CD8-positive, alpha-beta memory T cell (primary cell): ENCODE measurements at regions not wholly inside any gene's neighbourhood (a gene's known extent, or its start where the extent isn't known, plus 50 kb on each side); places are given as distances from the start of the nearest gene placed in this dataset.

ENCODE experiments used
- CTCF ChIA-PET: fragments of 350-600 bp; sonication (Branson Sonifier 250); formaldehyde crosslinking; loops from one replicate; lab custom pipeline; 2021; ENCODE audit warnings: antibody characterized with exemption; lab: Charles Lee
- POLR2A ChIA-PET: fragments of 350-600 bp; sonication (Branson Sonifier 250); formaldehyde crosslinking; loops from one replicate; lab custom pipeline; 2021; ENCODE audit warnings: antibody characterized with exemption; lab: Charles Lee
- DNase-seq, 5 donors: peaks; one replicate each; pipeline versions ENCODE4 v3.0.0 to v3.0.0-alpha.2; 2020 to 2022; ENCODE audit warnings: mixed read lengths in 1 of 5
- H3K27ac ChIP-seq: one replicate; pipeline ENCODE4 v1.7.0; 2013; ENCODE audit warnings: low read depth, mild to moderate bottlenecking, low read length, moderate library complexity
- H3K27me3 ChIP-seq: 2 replicates; pipeline ENCODE4 v1.7.0; 2013; ENCODE audit warnings: low read length, mild to moderate bottlenecking; ENCODE audit not compliant: insufficient read depth, poor library complexity, severe bottlenecking
- H3K36me3 ChIP-seq: 2 replicates; pipeline ENCODE4 v1.7.0; 2013; ENCODE audit warnings: mild to moderate bottlenecking, low read length, moderate library complexity; ENCODE audit not compliant: insufficient read depth
- H3K4me1 ChIP-seq: 2 replicates; pipeline ENCODE4 v1.7.0; 2013; ENCODE audit warnings: mild to moderate bottlenecking, low read length, moderate library complexity; ENCODE audit not compliant: insufficient read depth
- H3K4me3 ChIP-seq: 2 replicates; pipeline ENCODE4 v1.7.0; 2013; ENCODE audit warnings: mild to moderate bottlenecking, low read length
- H3K9me3 ChIP-seq: 2 replicates; pipeline ENCODE4 v1.7.0; 2013; ENCODE audit warnings: mild to moderate bottlenecking, low read length
- H3K27ac Mint-ChIP-seq, 8 donors: one replicate each; pipeline ENCODE4 v1.8.0; 2020 to 2021; ENCODE audit warnings: mixed read lengths in 8 of 8, mild to moderate bottlenecking in 6 of 8, inconsistent platforms in 3 of 8, moderate library complexity in 3 of 8
- H3K27me3 Mint-ChIP-seq, 2 donors: one replicate each; pipeline ENCODE4 v1.8.0; 2020 to 2021; ENCODE audit warnings: mixed read lengths in 2 of 2, mild to moderate bottlenecking in 1 of 2, moderate library complexity in 1 of 2
- H3K36me3 Mint-ChIP-seq, 3 donors: one replicate each; pipeline ENCODE4 v1.8.0; 2020 to 2021; ENCODE audit warnings: mixed read lengths in 3 of 3, inconsistent platforms in 1 of 3, mild to moderate bottlenecking in 1 of 3
- H3K4me1 Mint-ChIP-seq, 3 donors: one replicate each; pipeline ENCODE4 v1.8.0; 2020 to 2021; ENCODE audit warnings: mixed read lengths in 3 of 3, inconsistent platforms in 1 of 3, mild to moderate bottlenecking in 1 of 3
- H3K4me3 Mint-ChIP-seq, 7 donors: one replicate each; pipeline ENCODE4 v1.8.0; 2020 to 2021; ENCODE audit warnings: mixed read lengths in 7 of 7, mild to moderate bottlenecking in 6 of 7, moderate library complexity in 4 of 7, inconsistent platforms in 2 of 7
- H3K9me3 Mint-ChIP-seq, 5 donors: one replicate each; pipeline ENCODE4 v1.8.0; 2020 to 2022; ENCODE audit warnings: mixed read lengths in 5 of 5, mild to moderate bottlenecking in 3 of 5, moderate library complexity in 2 of 5, inconsistent platforms in 1 of 5

DNA sequence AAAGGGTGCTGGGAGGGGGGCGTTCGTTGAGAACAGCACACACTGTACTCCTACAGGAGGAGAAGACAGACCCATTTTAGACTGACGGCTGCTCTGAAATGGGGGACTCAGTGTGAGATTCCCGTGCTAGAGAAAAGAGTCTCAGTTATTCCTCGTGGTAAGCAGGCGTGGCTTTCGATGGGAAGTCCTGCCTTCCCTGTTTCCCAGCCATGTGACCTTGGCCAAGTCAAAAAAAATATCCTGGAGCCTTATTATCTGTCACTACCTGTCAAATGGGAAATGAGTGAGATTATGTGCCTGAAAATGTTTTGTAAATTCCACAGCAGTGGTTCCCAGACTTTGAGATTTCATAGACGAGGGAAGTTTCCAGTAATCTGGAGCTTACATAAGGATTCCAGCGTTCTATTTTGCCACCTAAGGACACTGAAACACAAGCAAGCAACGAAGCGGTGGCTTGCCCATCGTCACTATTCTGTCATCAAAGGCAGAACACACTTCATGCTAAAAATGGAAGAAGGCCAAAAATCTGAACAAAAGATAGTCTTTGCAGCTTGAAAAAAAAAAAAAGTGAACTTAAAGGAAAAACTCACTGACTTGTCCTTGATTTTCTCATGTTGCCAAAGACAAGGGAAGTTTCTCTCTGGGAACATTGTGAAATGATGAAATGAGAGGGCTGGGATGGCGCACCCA, 253.4 kb upstream of the RPL38 start:
- no peak for DNase-seq
- Mint-ChIP-seq H3K4me3 (no peak overlapping the region), H3K27me3 (peaks cover 17 to 48% of the 10 kb centered on the region in 2 donors), H3K9me3 (no peaks in the 10 kb centered on the region), H3K36me3 (no peaks in the 10 kb centered on the region), H3K4me1 (peaks cover 0 to 6% (median 5%) of the 10 kb centered on the region in 3 donors), H3K27ac (no peak overlapping the region)
- no peak overlapping the region for H3K4me3 ChIP-seq
- POLR2A ChIA-PET, result no interaction called here
- no peaks in the 10 kb centered on the region for H3K9me3 ChIP-seq
- CTCF ChIA-PET, result no interaction called here
- no peak overlapping the region for H3K27ac ChIP-seq
- no peaks in the 10 kb centered on the region for H3K27me3 ChIP-seq
- H3K4me1 ChIP-seq, result no peaks in the 10 kb centered on the region
- no peaks in the 10 kb centered on the region for H3K36me3 ChIP-seq

DNA sequence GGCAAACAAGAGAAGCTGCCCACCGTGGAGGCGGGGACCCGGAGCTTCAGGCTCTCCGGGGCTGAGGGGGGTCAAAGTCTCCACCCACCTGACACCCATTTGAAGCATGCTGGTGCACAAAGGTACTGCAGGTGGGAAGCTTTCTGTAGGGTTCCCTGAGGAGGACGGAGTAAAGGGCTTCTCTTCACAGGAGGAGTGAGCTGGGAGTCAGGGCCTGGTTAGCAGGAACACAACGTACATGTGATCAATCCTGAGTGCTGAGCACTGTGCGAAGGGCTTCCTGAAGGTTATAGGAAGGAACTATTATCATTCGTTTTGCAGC, 252.9 kb upstream of the RPL38 start:
- CTCF ChIA-PET, result no interaction called here
- peaks cover 0 to 6% (median 5%) of the 10 kb centered on the region in 3 donors for H3K4me1 Mint-ChIP-seq
- POLR2A ChIA-PET, result no interaction called here

DNA sequence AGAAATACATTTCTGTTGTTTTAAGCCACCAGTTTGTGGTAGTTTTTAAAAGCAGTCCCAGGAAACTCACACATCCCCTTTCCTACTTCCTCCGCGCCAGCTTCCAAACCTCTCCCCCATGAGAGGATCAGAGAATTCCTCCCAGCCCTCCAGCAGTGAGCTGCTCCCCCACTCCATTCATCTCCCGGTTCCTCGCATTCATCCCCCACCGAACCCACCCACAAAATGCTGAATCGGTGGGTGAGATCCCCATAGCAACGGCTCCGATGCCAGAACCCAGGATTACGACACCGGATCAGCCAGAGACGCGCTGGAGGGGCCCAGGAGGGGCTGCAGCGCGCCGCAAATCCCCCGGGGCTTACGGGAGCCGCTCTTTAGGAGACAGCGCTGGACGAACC, 251.4 kb upstream of the RPL38 start:
- Histone ChIP-seq H3K4me3 (no peak overlapping the region), H3K27me3 (no peaks in the 10 kb centered on the region), H3K36me3 (no peaks in the 10 kb centered on the region), H3K4me1 (no peaks in the 10 kb centered on the region), H3K9me3 (no peaks in the 10 kb centered on the region), H3K27ac (no peak overlapping the region)
- no peak for DNase-seq
- H3K9me3 Mint-ChIP-seq, result no peaks in the 10 kb centered on the region
- peaks cover 0 to 6% (median 5%) of the 10 kb centered on the region in 3 donors for H3K4me1 Mint-ChIP-seq
- H3K27ac Mint-ChIP-seq, result no peak overlapping the region
- no peaks in the 10 kb centered on the region for H3K36me3 Mint-ChIP-seq
- H3K4me3 Mint-ChIP-seq, result no peak overlapping the region
- ChIA-PET CTCF (no interaction called here), POLR2A (no interaction called here)
- peaks cover 23 to 44% of the 10 kb centered on the region in 2 donors for H3K27me3 Mint-ChIP-seq

More for the DNA sequence above, 252.9 kb upstream of the RPL38 start:
- Mint-ChIP-seq H3K36me3 (no peaks in the 10 kb centered on the region), H3K27me3 (peaks cover 18 to 50% of the 10 kb centered on the region in 2 donors), H3K9me3 (no peaks in the 10 kb centered on the region), H3K27ac (no peak overlapping the region), H3K4me3 (no peak overlapping the region)
- no peak for DNase-seq
- Histone ChIP-seq H3K4me1 (no peaks in the 10 kb centered on the region), H3K27ac (no peak overlapping the region), H3K36me3 (no peaks in the 10 kb centered on the region), H3K4me3 (no peak overlapping the region), H3K27me3 (no peaks in the 10 kb centered on the region), H3K9me3 (no peaks in the 10 kb centered on the region)

DNA sequence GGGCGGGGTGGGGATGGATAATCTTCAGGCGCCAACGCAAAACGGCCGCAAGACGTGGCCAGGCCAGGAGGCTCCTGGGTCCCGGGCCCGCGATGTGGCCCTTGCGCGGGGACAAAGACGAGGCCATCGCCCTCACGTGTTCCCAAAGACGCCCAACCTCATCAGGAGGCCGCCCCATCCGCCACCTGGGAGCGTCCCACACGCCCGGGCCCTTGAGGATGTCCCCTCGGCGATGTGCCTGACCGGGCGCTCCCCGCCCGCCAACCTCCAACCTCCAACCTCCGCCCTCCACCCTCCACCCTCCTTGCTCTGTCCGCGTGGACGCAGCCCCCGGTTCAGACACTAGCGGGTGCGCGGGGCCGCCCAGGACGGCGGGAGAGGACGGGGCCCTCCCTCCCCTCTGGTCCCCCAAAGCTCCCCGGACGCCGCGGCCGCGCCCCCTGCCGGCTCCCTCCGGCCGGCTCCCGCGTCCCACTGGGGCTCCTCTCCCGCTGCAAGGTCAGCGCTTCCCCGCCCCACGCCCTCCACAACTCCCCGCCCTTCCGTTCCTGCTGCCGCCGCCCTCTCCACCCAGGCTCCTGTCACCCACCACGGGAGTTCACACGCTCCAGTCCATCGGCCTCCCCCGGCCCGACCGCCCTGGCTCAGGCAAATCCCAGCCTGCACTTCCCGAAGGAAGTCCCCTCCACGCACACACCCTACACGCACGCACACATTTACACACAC, 250.8 kb upstream of the RPL38 start:
- H3K4me1 ChIP-seq, result no peaks in the 10 kb centered on the region
- Mint-ChIP-seq H3K9me3 (no peaks in the 10 kb centered on the region), H3K27me3 (peaks cover 22 to 40% of the 10 kb centered on the region in 2 donors), H3K4me1 (peaks cover 0 to 6% (median 5%) of the 10 kb centered on the region in 3 donors), H3K4me3 (no peak overlapping the region), H3K27ac (peak overlapping the region in 1 of 8 donors; percentile 12), H3K36me3 (no peaks in the 10 kb centered on the region)
- no peaks in the 10 kb centered on the region for H3K9me3 ChIP-seq
- H3K27me3 ChIP-seq, result no peaks in the 10 kb centered on the region
- peak in 1 of 5 donors; percentile 16 for DNase-seq
- ChIA-PET POLR2A (no interaction called here), CTCF (no interaction called here)
- H3K27ac ChIP-seq, result no peak overlapping the region
- H3K36me3 ChIP-seq, result no peaks in the 10 kb centered on the region
- H3K4me3 ChIP-seq, result no peak overlapping the region

DNA sequence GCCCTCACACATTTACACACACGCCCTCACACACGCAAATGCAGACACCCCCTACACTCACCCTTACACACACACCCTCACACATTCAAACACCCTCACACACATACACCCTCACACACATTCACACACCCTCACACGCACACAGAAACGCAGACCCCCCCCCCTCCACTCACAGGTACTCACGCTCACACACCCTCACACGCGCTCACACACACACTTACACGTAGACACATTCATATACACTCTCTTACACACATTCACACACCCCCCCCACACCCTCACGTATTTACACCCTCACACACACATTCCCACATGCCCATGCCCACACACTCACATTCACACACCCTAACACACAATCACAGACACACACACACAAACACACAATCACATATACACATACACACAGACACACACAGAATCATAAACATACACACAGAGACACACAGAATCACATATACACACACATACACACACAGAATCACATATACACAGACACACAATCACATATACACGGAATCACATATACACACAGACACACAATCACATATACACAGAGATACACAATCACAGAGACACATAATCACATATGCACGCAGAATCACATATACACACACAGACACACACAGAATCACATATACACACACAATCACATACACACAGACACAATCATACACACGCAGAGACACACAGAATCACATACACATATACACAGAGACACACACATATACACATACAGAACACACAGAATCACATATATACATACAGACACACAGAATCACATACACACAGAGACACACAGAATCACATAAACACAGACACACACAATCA, 250.1 kb upstream of the RPL38 start:
- peaks cover 0 to 6% (median 5%) of the 10 kb centered on the region in 3 donors for H3K4me1 Mint-ChIP-seq
- H3K27me3 Mint-ChIP-seq, result peaks cover 19 to 34% of the 10 kb centered on the region in 2 donors
- H3K36me3 ChIP-seq, result no peaks in the 10 kb centered on the region
- H3K27ac Mint-ChIP-seq, result no peak overlapping the region
- no peaks in the 10 kb centered on the region for H3K9me3 Mint-ChIP-seq
- DNase-seq, result no peak
- POLR2A ChIA-PET, result no interaction called here
- no peak overlapping the region for H3K4me3 Mint-ChIP-seq
- H3K4me1 ChIP-seq, result no peaks in the 10 kb centered on the region
- H3K36me3 Mint-ChIP-seq, result no peaks in the 10 kb centered on the region
- CTCF ChIA-PET, result no interaction called here
- H3K27ac ChIP-seq, result no peak overlapping the region
- H3K27me3 ChIP-seq, result no peaks in the 10 kb centered on the region
- H3K4me3 ChIP-seq, result no peak overlapping the region
- no peaks in the 10 kb centered on the region for H3K9me3 ChIP-seq

DNA sequence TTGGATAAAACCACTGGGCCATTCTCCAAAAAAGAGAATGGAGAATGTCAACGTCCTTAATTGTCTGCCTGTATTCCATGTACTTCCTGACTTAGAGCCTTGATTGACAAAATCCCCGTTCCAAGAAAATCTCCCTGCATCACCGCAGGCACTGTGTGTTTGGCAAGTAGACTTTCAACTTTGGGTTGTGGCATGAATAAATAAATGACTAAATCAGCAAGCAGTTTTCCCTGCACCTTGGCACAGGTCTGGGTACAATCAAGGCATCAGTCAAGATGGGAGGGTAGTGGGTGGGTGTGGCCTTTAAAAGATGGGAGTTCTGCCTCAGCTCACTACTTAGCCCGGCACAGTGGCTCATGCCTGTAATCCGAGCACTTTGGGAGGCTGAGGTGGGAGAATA, 248.5 kb upstream of the RPL38 start:
- ChIA-PET POLR2A (no interaction called here), CTCF (no interaction called here)
- Mint-ChIP-seq H3K36me3 (peaks cover 0 to 1% (median 0%) of the 10 kb centered on the region in 3 donors), H3K4me3 (no peak overlapping the region), H3K9me3 (no peaks in the 10 kb centered on the region), H3K4me1 (peaks cover 0 to 6% (median 5%) of the 10 kb centered on the region in 3 donors), H3K27ac (no peak overlapping the region), H3K27me3 (peaks cover 17 to 22% of the 10 kb centered on the region in 2 donors)
- no peak overlapping the region for H3K27ac ChIP-seq
- H3K27me3 ChIP-seq, result no peaks in the 10 kb centered on the region
- DNase-seq, result no peak
- no peaks in the 10 kb centered on the region for H3K9me3 ChIP-seq
- H3K4me1 ChIP-seq, result no peaks in the 10 kb centered on the region
- no peak overlapping the region for H3K4me3 ChIP-seq
- H3K36me3 ChIP-seq, result no peaks in the 10 kb centered on the region

DNA sequence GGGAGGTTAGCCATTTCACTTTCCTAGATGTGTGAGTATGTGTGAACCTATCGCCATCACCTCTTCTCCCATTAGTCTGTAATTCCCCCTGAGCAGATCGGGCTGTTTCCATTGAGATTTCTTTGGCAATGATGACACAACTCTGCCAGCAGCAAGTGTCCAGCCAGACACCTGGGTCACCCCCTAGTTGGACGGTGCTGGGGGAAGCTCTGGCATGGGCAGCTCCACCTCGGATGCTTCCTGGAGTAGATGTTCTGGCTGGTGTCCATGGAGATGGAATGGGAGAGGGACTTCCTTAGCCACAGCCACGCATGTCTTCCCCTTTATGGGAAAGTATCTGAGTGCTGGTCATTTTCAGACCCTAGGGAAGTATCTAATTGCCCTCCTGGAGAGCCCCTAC, 247.9 kb upstream of the RPL38 start:
- Histone ChIP-seq H3K4me3 (no peak overlapping the region), H3K27ac (no peak overlapping the region), H3K4me1 (no peaks in the 10 kb centered on the region), H3K9me3 (no peaks in the 10 kb centered on the region), H3K27me3 (no peaks in the 10 kb centered on the region), H3K36me3 (no peaks in the 10 kb centered on the region)
- Mint-ChIP-seq H3K27ac (no peak overlapping the region), H3K4me3 (no peak overlapping the region), H3K9me3 (no peaks in the 10 kb centered on the region), H3K27me3 (peaks cover 17 to 18% of the 10 kb centered on the region in 2 donors), H3K36me3 (peaks cover 0 to 4% (median 0%) of the 10 kb centered on the region in 3 donors), H3K4me1 (peaks cover 0 to 6% (median 5%) of the 10 kb centered on the region in 3 donors)
- ChIA-PET CTCF (no interaction called here), POLR2A (no interaction called here)
- no peak for DNase-seq

DNA sequence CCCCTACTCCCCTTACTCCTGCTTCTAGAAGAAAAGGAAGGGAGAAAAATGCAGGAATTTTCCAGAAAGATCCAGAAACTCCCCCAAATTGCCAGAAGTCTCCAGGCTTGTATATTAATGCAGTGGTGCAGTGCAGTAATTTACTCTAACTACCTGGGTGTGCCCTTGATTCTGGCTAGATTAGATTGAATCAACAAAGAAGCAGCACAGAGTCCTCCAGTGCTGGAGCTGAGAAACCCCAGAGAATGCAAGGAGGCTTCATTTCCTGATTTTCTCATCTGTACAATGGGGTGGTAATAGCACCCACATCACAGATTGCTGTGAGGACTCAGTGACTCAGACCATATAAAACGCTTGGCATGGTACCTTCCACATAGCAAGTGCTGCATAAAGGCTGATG, 247.3 kb upstream of the RPL38 start:
- Mint-ChIP-seq H3K4me3 (no peak overlapping the region), H3K4me1 (peaks cover 0 to 6% (median 5%) of the 10 kb centered on the region in 3 donors), H3K27ac (no peak overlapping the region), H3K9me3 (no peaks in the 10 kb centered on the region), H3K36me3 (peaks cover 0 to 4% (median 0%) of the 10 kb centered on the region in 3 donors), H3K27me3 (peaks cover 12 to 15% of the 10 kb centered on the region in 2 donors)
- Histone ChIP-seq H3K27ac (no peak overlapping the region), H3K4me3 (no peak overlapping the region), H3K4me1 (no peaks in the 10 kb centered on the region), H3K9me3 (no peaks in the 10 kb centered on the region), H3K36me3 (no peaks in the 10 kb centered on the region), H3K27me3 (no peaks in the 10 kb centered on the region)
- no peak for DNase-seq
- CTCF ChIA-PET, result no interaction called here
- POLR2A ChIA-PET, result no interaction called here
